HG02588 (cell line): ENCODE measurements at regions not wholly inside any gene's neighbourhood (a gene's known extent, or its start where the extent isn't known, plus 50 kb on each side); places are given as distances from the start of the nearest gene placed in this dataset.

ENCODE experiments used
- ATAC-seq: cut with Tn5 transposase; IDR thresholded peaks from one replicate; pipeline ENCODE4 v1.9.1; 2021; ENCODE audit warnings: mild to moderate bottlenecking, moderate library complexity; ENCODE audit not compliant: unreplicated experiment

DNA sequence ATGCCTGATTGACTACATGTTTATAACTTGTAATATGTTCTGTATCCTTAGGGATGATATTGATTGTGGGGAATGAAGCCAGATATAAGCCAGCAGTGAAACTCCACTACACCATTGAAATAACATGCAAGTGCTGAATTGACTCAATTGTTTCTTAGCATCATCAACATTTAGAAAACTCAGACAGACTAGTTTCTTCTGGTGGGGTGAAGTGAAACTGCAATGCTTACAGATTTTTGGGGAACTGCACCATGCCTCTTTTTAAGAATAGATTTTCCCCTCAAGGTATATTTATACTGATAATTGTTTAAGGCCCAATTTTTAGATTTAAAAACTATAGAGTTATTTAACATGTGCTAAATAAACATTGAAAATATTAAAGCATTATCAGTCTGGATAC, 1044.6 kb upstream of the EYS start:
- ATAC-seq: no peak

DNA sequence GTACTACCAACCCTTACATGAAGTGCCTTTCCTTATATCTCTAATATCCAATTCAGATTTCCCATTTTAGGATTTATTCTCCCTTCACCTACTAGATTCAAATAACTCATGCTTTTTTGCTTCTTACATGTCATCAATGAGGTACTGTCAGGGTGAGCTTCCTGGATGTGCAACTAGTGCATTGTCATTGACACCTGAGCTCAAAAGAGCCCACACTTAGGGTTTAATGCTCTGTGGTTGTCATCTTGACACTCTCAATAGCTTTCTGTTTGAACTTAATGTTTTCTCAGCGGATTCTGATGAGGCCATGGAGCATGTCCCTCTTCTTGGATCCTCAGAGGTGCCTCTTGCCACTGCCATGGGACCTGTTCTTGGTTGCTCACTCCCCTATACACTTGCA, 1033.3 kb upstream of the EYS start:
- ATAC-seq: no peak

DNA sequence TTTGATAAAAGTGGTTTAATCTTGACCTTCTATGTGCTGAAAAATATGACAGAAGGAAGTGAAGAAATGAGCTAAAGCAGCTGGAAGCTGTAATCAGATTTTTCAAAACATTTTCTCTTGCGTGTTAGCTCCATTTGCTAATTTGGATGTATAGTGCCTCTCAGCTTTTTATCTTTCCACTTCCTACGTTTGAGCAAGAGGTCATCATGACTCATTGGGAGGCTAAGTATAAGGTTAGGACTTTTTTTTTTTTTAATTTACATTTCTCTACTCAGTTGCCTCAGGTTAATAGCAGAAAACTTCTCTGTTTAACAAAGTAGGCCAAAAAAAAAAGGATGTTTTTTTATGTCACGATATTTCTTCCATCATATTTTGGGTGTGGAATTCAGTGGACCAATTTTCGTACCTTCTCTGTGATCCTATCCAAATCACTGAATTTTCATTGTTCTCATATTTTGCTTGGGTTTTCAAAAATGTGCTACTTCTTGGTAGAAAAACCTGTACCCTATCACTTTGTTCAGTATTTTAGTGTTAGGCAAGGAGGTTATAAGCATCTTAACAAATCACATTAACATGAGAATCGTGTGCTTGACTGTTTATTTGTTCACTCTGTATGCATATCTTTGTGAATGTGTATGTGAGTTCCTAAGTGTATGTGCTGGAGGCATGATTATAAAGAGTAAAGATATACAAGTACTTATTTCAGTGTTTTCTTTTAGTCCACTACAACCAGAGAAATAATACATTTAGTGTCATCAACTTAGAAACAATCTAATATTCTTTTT, 1028.3 kb upstream of the EYS start:
- ATAC-seq: no peak

DNA sequence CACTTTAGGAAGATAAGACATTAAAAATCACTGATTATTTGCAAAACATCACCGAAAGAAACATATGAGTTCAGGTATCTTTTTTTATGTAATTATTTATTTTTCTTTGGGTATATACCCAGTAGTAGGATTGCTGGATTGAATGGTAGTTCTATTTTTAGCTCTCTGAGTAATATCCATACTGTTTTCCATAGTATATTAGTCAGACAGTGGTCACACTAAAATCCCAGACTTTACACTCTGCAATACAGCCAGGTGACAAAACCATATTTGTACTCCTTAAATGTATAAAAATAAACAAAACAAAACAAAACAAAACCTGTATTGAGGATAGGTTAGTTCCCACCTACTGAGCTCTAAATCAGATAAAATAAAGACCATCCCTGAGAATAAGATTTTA, 1024.3 kb upstream of the EYS start:
- ATAC-seq: no peak

DNA sequence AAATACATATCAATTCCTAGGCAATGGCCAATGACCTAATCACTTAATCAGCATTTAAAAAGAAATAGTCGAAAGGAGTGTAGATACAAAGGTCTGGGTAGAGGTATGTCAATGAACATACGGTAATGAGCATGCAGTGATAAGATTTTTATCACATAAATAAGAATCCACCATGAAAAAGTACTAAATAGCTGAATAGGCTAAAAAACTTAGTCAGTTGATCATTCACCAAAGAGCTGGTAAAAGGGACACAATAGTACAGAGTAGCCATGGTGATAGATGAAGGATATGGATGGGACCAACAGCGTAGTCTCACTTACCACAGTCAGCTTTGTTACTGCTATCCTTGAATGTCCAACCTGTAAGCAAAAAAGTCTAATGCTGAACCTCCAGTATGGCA, 1018.6 kb upstream of the EYS start:
- no peak for ATAC-seq

DNA sequence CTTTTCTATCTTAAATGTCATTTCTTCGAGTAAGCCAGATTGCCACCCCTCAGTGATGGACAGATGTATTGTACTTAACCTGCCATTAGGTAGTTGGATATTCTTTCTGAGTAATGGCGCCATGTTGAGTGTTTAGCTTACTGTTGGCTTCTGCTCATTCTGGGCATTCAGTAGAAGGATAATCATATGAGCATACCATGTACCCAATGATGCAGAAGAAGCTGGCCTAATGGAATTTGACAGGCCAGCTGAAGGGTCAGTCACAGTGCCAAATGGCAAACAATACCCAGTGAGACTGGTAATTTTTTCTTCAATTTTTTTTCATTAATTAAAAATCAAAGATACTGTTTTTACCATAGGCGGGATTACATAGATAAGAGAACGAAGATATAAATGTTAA, 1010.8 kb upstream of the EYS start:
- ATAC-seq: no peak

DNA sequence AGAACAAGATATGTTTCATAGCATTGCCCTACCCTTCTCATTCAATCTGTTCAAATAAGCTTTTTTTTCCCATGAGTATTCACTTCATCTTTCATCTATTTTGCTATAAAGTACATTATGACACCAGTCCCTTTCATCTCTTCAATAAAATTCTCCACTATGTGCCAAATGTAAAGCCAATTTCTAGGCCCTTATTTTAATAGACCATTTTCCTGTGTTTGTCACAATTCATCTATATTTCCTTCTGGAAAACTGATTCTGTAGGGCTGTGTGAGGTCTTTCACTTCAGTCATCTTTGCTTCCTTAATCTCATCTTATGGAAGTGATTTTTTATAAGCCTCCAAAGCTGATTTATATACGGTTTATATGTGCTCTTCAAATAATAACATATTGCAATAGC, 992.4 kb upstream of the EYS start:
- ATAC-seq: no peak

DNA sequence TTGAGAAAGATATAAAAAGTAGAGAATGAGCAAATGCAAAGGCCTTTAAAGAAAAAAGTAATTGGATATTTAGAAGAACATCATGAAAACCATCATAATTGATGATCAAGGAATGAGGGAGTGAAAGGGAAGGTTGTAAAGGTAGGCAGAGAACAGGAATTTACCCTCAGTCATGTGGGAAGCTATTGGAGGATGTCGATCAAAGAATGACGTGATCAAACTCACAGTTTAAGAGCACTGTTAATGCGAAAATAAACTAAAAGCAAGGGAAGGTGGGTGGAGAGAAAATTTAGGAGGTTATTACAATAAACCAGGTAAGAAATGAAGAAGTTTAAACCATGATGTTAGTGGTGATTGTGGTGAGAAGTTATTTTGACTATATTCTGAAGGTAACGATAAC, 982.6 kb upstream of the EYS start:
- ATAC-seq: no peak

DNA sequence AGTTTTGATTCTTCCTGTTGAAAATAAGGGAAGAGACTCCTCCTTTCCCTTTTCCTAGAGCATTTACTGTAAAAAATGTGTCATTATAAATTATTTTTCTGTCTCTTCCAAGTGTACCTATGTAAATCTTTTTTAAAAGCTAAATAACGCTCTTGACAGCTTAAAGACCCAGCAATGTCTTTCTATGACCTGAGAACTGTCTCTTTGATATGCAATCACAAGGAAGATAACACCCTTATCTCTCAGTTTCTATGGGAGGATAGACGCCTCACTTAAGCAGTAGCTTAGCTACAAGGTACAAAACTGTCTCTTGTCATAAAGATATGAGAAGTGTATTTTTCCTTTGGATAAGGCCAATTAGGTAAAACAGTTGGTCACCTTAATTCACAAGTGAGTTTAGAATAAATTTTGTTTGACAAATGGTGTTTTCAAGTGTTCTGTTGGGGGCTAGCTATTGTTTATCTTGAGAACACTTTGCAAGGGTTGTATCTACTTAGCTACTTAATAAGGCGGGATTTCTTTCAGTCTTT, 980.6 kb upstream of the EYS start:
- ATAC-seq: no peak

DNA sequence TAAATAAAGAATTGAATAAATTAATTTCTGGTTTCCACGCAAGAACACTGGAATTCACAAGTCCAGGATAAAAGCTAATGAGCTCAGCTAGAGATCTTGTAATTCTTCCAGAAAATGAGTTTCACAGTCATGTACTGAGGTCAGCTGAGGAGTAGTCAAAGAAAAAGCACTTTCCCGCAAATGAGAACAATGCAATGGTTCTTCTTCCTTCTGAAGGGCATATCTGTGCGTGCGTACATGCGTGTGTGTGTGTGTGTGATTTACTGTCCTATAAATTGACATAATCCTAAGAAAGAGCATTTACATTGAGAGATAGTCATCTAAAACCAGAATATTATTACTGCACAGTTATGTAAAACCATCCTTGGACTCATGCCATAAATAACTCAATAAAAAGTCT, 968.9 kb upstream of the EYS start:
- no peak for ATAC-seq

DNA sequence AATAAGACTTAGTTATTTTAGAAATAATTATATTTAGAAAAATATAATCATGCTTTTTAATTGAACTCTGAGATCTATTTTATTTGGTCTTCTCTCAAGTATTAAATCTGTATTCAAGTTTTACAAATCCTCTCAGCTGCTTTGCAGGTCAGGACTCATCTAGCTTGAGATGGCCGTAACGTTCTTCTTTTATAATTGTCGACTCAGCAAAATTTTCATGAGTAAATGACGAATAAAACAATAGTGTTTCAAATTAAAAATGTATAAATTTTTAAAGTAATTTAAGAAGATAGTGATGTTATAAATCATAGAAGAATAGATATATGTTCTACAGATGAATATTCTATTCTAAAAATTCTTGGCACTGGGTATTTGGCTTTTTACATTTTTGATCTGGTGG, 957.1 kb upstream of the EYS start:
- no peak for ATAC-seq

DNA sequence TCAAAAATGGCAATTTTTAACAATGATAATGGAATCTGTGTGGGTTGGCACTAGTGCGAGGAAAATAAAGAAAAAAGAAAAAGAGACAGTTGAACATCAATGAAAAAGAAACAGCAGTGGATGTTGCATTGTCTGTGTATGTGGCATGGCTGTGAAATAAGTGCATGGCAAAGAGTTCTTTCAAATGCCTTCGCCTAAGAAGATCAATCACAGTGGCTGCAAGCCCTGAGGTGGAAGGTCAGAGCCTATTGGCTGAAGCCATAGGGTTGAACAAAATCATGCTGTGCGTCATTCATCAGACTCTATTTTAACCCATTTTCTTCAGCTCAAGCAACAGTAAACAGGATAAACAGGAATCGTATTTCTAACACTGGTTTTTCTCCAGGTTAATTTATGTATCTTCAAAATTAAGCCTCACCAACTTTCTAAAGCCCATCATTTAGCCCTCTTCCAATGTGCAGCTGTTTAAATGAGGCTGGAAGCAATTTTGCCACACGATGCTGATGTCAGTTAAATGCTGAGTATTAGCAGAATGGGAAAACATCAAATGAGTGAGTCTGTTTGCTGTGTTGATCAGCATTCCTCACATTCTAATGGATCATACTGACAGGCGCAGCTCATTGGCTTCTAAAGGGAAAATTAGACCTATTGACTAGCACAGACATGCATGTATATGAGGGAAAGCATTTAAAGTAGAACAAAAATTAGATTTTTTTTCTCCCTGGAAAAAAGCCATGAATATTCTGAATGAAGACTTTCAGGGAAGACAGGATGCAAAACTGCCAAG, 955.9 kb upstream of the EYS start:
- no peak for ATAC-seq

DNA sequence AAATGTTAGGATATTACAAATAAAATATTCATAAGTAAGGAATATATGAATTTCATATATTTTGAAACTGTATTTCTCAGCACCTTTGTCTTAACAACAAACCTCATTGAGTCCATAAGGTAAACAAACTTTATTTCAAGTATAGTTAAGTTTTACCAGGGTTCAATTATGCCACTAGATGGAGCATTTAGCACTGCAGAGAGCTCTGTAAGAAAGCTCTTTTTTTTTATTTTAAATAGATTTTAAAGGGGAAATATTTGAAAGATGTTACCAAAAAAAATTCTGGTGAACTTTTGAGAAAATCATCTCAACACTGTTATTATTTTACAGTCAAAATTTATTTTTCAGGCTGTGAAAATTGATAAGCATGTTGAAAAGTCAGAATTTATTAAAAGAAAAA, 955.2 kb upstream of the EYS start:
- no peak for ATAC-seq

DNA sequence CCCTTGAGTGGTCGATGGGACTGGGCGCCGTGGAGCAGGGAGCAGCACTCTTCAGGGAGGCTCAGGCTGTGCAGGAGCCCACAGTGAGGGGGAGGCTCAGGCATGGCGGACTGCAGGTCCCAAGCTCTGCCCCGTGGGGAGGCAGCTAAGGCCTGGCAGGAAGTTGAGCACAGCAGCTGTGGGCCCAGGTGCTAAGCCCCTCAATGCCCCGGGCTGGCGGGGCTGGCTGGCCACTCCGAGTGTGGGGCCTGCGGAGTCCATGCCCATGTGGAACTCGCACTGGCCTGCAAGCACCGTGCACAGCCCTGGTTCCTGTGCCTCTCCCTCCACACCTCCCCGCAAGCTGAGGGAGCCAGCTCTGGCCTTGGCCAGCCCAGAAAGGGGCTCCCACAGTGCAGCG, 948.4 kb upstream of the EYS start:
- ATAC-seq: no peak

DNA sequence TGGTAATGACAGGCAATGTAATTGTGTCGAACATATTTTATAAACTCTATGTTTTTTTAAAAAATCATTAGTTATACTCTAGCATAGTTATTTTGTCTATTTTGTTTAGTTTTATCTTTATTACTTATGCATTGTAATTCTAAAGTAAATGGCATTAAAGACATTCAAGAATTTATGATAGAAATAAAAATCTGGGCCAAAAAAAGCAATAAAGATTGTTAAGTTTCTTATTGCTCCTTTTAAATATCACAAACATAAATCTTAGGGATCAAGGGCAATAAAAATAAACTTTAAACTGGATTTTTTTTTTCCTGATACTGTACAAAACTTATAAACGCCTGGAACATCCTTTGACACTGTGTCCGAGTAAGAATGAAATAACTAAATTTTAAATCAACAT, 931.5 kb upstream of the EYS start:
- ATAC-seq: no peak

DNA sequence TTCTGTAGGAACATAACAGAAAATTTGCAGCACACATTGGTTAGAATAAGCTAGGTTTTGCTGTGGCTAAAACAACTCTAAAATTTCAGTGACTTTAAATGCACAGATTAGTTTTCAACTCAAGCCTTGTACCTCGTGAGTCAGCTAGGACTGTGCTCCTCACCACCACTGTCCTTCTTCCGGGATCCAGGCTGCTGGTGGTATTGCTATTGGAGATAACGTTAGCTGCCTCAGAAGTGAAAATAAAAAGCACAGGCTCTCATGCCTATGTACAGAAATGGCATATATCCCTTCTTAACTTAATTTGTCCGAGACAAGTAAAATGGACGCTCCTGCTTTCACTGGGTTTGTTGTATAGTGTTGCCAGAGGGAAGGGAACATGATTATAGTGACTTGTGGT, 931.1 kb upstream of the EYS start:
- no peak for ATAC-seq

DNA sequence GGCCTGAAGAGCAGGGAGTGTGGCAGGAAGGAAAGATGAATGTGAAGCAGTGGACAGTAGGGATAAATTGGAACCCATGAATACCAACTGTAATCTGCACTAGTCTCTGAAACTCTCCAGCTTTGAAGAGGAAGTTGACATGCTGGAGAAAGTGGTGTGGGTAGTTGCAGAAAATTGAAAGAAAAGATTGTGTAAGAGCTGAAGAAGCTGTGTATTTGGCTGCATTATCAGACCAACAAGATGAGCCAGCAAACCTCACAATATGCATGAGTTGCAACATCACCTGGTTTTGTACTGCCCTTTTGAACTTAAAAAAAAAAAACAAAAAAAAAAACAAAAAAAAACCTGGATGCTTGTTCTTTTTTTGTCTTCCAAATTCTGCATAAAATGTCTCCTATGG, 921.9 kb upstream of the EYS start:
- no peak for ATAC-seq

DNA sequence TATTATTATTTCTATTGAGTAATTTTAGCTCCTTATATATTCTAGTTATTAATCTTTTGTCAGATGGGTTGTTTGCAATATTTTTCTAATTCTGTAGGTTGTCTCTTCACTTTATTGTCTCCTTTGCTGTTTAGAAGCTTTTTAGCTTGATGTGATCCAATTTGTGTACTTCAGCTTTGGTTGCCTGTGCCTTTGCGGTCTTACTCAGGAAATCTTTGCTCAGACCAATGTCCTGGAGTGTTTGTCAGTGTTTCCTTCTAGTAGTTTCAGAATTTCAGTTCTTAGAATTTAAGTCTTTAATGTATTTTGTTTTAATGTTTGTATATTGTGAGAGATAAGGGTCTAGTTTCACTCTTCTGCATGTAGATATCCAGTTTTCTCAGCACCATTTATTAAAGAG, 916.0 kb upstream of the EYS start:
- no peak for ATAC-seq

DNA sequence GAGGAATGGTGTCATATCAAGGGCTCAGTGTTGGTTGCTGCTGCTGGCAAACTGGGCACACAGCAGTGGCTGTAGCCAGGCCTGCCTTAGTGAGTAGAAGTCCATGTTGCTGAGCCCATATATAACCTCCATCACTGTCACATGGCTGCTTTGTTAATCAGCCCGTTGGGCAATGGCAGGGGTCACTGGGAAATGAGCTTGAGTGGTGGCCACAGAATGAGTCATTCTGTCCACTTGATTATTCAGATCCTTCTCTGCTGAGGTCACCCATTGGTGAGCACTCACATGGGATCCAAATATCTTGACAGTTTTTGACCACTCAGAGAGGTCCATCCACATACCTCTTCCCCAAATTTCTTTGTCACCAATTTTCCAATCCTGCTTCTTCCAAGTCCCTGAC, 898.9 kb upstream of the EYS start:
- no peak for ATAC-seq

DNA sequence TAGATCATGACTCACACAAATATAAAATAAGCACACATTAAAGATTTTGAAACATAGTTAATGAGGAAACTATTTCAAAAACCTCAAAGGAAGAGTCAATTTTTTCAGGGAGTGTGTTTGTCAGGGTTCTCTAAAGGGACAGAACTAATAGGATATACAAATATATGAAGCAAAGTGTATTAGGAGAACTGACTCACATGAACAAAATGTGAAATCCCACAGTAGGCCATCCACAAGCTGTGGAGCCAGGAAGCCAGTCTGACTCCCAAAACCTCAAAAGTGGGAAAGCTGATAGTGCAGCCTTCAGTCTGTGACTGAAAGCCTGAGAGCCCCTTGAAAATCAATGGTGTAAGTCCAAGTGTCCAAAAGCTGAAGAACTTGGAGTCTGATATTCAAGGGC, 898.0 kb upstream of the EYS start:
- no peak for ATAC-seq

DNA sequence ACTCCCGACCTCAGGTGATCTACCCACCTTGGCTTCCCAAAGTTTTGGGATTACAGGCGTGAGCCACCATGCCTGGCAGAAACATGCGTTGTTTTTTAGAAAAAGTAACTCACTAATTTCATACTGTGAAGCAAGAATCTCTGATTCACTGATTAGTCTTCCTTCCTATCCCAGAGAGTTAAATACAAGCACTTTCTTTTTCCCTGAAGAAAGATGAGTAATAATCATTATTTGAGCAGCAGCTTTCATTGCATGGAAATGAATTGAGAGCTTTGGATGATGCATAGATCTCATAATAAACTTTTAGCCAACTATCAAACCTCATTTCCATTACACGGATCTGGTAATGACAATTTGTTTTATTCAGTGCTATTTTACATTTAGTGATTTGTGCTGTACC, 892.5 kb upstream of the EYS start:
- no peak for ATAC-seq

DNA sequence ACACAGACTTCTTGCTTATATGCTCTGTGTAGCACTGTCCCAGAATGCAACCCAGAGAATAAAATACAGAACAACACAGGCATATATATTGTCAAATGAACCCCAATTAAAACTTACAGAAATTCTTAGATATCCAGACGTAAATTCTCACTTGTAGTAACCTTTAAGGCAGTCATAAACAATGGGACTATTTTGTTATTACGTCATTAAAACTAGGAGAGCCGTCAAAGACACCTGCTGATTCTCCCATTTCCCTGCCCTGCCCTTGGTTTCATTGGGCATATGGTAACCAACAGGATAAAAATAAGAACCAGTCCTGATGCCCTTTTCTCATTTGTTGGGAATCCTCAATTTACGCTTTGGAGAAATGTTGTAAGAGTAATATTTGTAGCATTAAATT, 871.3 kb upstream of the EYS start:
- ATAC-seq: no peak
